H1 (cell line): ENCODE measurements at regions not wholly inside any gene's neighbourhood (a gene's known extent, or its start where the extent isn't known, plus 50 kb on each side); places are given as distances from the start of the nearest gene placed in this dataset.

Experiments
- FOSL1 ChIP-seq: IDR thresholded peaks from 2 replicates; pipeline ENCODE4 v1.6.1; 2011; ENCODE audit warnings: mild to moderate bottlenecking, low read depth, low read length, moderate library complexity; ENCODE audit not compliant: insufficient read depth
- KDM1A ChIP-seq: fragments of 200-600, 300-600 bp; sonication (generic); IDR thresholded peaks from 2 replicates; pipeline ENCODE4 v1.7.1; 2016; ENCODE audit warnings: mild to moderate bottlenecking, low read length, borderline replicate concordance
- SIN3A ChIP-seq, 2 experiments: IDR thresholded peaks in 1 of 2; conservative IDR thresholded peaks in 1 of 2; 2 replicates each; pipeline ENCODE4 v1.6.1; 2011 to 2012; ENCODE audit warnings: low read length in 2 of 2, improper control_type of control experiment in 1 of 2, low read depth in 1 of 2, mild to moderate bottlenecking in 1 of 2
- TAF1 ChIP-seq: IDR thresholded peaks from 2 replicates; pipeline ENCODE4 v1.6.1; 2011; ENCODE audit warnings: mild to moderate bottlenecking, low read depth, low read length
- YY1 ChIP-seq: IDR thresholded peaks from 2 replicates; pipeline ENCODE4 v1.6.1; 2011; ENCODE audit warnings: low read depth, mild to moderate bottlenecking, low read length
- TF ChIP-seq, protein P1 (sequence below), 3 experiments: IDR thresholded peaks; 1 replicate in 2 of 3; 2 replicates in 1 of 3; pipeline versions ENCODE4 v1.5.1 to v1.6.1; 2011; ENCODE audit warnings: low read length in 3 of 3, mild to moderate bottlenecking in 3 of 3, inconsistent platforms in 2 of 3, low read depth in 1 of 3, moderate library complexity in 1 of 3; ENCODE audit not compliant: insufficient read depth in 1 of 3; ENCODE audit errors: control extremely low read depth in 1 of 3

DNA sequence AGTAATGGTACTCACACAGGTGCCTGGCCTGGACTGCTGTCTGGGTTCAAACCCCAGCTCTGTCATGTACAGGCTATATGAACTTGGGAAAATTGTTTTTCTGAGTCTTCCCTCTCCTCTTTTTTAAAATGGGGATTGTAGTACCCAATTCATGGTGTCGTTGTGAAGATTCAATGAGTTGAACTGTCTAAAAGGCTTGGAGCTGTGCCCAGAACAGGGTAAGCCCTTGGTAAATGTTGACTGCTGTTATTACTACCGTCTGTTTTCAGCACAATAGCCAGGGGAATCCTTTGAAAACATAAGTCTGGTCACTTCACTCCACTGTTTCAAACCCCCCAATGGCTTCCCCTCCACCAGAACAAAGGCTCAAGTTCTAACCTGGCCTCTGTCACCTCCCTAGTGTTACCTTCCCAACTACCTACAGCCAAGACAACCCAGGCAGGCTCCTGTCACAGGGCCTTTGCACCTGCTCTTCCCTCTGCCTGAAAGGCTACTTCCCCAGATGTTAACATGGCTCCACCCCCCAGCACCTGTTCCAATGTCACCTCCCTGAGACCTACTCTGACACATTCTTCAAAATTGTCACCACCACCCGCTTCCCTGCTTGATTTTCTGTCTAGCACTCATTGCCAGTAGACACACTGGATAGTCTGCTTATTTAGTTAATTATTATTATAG is 152.8 kb downstream of the CHST1 start:
- no peak for TF ChIP-seq FOSL1
- no peak for TF ChIP-seq SIN3A (conservative IDR thresholded peaks at IDR 0.05 in 1 of 2, IDR thresholded peaks at IDR 0.05 in 1 of 2; ENCODE audit: low read depth in 1 of 2, low read length in 2 of 2)
- TF ChIP-seq, protein P1, sequence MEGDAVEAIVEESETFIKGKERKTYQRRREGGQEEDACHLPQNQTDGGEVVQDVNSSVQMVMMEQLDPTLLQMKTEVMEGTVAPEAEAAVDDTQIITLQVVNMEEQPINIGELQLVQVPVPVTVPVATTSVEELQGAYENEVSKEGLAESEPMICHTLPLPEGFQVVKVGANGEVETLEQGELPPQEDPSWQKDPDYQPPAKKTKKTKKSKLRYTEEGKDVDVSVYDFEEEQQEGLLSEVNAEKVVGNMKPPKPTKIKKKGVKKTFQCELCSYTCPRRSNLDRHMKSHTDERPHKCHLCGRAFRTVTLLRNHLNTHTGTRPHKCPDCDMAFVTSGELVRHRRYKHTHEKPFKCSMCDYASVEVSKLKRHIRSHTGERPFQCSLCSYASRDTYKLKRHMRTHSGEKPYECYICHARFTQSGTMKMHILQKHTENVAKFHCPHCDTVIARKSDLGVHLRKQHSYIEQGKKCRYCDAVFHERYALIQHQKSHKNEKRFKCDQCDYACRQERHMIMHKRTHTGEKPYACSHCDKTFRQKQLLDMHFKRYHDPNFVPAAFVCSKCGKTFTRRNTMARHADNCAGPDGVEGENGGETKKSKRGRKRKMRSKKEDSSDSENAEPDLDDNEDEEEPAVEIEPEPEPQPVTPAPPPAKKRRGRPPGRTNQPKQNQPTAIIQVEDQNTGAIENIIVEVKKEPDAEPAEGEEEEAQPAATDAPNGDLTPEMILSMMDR (IDR thresholded peaks at IDR 0.05; ENCODE audit: control extremely low read depth in 1 of 3, insufficient read depth in 1 of 3, low read depth in 1 of 3, low read length in 3 of 3) = no peak
- TF ChIP-seq TAF1 = no peak
- no peak for TF ChIP-seq YY1
- no peak for TF ChIP-seq KDM1A
